Islet of Langerhans (tissue), 1 donor: ENCODE measurements at regions not wholly inside any gene's neighbourhood (a gene's known extent, or its start where the extent isn't known, plus 50 kb on each side); places are given as distances from the start of the nearest gene placed in this dataset.
"Not testable (repeated sequence)": the region's sequence is repeated elsewhere in the genome, so short reads cannot be mapped to it uniquely, and the experiment has no call there.

Experiments used
- FAIRE-seq: peaks from one replicate; lab custom pipeline; 2011; peaks lifted over from hg19 to GRCh38; lab: Jason Lieb, UNC

GRCh38 chr2:105490956-105491355 is 92.1 kb upstream of the FHL2 start:
- FAIRE-seq: no peak

GRCh38 chr2:105490204-105490603 is 91.4 kb upstream of the FHL2 start:
- no peak for FAIRE-seq

- FAIRE-seq: no peak
Measured at GRCh38 chr2:105489168-105489878, 90.5 kb upstream of the FHL2 start.

- FAIRE-seq: no peak
Measured at GRCh38 chr2:105488285-105488684, 89.4 kb upstream of the FHL2 start.

GRCh38 chr2:105487142-105488069 is 88.6 kb upstream of the FHL2 start:
- FAIRE-seq: no peak

GRCh38 chr2:105486762-105487141 is 87.9 kb upstream of the FHL2 start:
- FAIRE-seq: no peak

DNA sequence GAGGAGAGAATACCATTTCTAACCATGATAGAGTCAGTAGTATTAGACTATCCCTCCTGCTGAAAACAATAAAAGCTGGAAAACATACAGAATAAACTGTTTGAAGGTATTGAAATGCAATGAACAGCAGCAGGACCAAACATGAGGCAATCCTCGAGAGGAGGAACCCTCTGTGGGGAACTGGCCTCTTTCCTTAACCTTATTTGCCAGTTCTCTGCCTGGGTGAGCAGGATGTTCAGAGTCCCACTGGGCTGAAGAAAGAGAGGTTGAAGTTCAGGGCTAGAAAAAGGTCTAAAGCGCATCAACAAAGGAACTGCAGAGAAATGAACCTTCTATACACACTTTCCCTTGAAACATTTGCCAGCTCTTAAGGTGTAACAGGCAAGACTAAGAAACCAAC is 79.8 kb upstream of the FHL2 start:
- FAIRE-seq: no peak

DNA sequence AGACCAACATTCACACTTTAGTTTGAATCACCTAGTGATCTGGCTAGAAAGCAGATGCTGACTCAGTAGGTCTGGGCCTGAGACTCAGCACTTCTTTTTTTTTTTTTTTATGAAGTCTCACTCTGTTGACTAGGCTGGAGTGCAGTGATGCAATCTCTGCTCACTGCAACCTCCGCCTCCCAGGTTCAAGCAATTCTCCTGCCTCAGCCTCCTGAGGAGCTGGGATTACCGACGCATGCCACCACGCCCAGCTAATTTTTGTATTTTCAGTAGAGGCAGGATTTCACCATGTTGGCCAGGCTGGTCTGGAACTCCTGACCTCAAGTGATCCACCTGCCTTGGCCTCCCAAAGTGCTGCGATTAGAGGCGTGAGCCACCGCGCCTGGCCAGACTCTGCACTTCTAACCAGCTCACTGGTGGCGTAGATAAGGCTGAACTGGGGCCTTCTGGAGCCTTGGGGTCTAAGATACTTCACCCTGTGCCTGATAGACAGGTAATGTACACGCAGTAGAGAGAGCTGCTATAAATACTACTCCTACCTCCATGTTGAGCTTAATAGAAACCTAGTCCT is 78.3 kb upstream of the FHL2 start:
- not testable (repeated sequence) for FAIRE-seq

DNA sequence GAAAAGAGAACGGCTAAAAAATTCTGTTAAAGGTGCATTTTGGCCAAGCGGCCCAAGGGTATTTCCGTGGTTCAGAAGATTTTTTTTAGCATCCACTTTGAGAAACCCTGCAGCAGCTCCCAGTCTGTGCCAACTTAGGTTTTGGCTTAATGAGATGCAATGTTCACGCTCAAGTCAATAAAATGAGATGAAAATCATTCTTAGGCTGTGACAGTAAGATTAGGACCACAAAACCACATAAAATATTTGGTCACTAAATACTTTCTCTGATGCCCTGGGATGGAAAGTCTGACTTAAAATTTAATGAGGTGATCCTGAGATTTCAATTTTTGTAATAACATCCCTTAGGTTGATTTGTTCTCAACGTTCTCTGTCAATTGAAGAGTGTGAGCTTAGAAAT is 74.2 kb upstream of the FHL2 start:
- FAIRE-seq: no peak

- no peak for FAIRE-seq
Measured at GRCh38 chr2:105470979-105471378, 72.1 kb upstream of the FHL2 start.

- FAIRE-seq: no peak
Measured at GRCh38 chr2:105469781-105470180, 70.9 kb upstream of the FHL2 start.

DNA sequence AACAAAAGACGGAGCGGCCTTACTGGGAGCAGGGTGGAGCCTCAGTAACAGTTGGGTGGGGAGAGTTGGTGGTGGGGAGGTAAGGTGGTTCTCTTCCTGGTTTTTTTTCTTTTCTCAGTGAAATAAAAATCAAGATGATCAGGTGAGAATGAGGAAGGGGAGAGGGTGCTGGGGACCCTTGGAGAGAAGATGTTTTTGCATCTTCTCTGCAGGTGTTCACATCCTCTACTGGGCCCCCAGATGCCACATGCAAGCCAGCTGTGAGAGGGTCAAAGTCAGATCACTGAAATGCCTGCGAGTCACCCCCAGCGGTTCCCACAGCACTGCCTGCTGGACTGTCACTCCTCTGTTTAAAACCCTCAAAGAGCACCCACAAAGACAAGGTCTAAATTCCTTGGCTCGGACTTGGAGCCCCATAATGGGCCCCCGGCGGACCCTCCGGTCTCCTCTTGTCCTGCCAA is 69.8 kb upstream of the FHL2 start:
- no peak for FAIRE-seq

GRCh38 chr2:105464325-105464724 is 65.5 kb upstream of the FHL2 start:
- no peak for FAIRE-seq

DNA sequence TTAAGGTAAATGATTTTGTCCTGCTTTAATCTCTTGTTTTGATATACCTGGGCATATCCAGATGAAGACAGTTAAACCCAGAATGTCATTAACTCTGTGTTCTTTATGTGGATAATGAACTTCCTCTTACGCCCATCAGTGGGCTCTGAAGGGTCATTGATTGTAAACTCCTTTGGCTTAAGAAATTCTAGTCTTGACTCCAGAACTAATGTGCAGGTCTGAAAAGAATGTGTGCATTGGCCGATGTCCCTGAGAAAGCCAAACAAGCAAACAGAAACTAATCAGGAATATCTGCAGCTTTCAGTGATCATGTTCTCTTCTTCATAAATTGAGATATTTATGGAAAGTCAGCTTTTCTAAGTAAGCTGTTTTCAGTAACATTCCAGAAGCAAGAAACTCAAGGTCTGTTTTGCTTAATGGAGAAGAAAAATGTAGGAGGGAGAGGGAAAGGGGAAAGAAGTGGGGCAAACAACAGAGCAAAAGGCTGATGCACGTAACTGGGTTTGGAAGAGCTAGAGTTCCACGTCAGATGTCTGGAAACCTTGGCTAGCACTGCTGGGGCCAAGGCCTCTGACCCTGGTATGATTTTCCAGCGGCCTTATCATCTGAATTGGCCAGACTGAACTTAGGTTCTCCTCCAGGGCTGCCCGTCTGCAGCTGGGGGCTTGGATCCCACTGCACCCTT is 61.3 kb upstream of the FHL2 start:
- FAIRE-seq: no peak

DNA sequence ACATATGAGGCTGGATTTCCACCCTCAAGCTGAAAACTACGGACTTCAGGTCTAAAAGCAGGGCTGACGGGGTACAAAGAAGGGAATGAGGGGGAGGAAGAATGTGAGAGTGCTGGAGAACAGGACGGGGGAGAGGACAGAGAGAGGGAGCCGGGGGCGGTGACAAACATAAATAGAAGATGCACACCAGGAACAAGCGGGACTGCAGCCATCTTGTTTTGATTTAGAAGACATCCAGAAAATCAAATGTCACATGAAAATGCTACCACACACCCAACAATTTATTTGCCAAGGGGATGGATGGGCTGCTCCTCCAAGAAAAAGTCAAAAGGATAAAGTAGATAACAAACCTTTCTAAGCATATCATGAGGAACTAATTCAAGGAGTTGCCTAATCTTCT is 59.2 kb upstream of the FHL2 start:
- FAIRE-seq: no peak

DNA sequence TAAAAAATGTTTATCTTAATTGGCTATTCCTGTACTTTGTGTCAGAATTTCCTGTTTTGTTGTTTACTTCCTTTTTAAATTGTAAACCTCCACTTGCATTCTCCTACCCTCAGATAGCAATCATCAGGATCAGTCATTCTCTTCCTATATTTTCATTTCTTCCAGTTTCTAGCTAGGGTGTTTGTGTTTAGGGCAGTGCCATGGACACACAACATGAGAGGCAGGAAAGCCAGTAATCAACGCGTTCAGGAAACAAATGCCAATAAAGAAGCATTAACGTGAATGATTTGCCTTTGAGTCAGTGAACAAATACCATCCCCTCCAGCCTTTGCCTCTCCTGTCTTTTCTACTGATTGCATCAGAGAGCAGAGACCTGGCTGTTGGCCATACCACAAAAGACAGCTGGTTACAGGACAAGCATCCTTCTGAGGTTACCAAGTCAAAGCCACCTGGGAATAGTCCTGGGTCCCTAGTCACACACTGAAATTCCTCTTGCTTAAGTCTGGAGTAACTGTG is 56.7 kb upstream of the FHL2 start:
- FAIRE-seq: no peak

DNA sequence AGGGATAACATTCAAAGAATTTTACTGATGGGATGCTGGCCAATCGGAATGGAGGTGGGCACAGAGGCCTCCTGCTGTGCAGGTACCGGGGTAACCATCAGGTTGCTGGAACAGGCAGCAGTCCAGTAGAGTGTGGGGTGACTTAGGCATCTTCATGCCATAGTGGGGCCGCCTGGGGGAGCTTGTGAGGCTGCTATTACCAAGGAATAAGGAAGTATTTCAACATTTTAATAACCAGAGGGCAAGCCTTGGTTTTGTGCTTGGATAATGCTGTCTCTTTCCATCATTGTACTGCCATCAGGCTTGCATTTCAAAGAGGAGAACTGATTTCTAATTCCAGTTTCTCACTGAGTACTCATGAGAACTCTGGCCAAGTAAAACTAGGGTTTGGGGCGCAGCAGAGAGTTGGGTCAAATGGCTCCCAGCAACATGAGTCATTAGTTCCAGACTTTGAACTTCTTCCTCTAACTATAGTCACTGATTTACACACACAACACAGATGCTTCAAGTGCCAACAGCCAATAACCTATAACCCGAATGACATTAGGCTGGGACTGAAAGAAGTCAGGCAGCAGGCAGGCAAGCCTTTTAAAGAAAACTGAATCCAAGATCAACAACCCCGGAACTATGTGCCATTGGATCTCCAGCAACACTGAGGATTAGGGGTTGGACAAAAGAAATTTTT is 56.1 kb upstream of the FHL2 start:
- FAIRE-seq: no peak

DNA sequence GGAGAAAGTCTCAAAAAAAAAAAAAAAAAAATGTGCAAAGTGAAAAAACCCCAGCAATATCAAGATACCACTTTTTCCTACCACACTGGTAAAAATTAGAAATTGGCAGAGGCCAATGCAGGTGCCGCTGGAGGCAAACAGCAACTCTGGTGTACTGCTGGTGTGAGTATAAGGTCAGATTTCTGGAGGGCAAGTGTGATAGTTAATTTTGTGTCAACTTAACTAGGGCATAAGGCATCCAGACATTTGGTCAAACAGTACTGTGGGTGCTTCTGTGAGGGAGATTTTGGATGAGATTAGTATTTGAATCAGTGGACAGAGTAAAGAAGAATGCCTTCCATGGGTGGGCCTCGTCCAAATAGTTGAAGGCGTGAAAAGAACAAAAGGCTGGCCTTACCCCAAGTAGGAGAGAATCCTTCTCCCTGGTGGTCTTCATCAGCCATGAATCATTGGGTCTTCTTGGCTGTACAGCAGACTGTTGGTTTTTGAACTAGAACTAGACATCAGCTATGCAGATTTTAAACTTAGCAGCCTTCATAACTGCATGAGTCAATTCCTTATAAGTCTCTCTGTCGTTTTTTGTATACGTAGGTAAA is 52.8 kb upstream of the FHL2 start:
- no peak for FAIRE-seq

DNA sequence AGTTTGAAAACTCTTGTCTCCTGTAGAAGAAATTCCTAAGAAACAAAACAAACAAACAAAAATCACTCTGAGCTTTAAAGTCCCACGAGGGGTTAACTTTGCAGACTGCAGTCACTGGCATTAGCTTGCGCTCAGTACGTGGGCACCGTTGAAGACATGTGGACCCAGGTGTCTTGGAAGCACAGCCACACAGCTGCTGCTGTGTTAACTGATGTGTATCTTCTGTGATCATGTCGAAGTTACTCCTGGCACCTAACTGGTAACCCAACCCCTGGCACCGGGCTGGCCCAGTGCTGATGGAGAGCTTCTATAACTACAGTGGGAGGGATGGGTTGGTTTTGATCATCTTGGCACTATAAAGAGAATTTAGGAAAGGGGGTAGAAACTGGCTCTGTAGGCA is 51.6 kb upstream of the FHL2 start:
- FAIRE-seq: no peak

GRCh38 chr2:105449076-105449475 is 50.2 kb upstream of the FHL2 start:
- no peak for FAIRE-seq
